HepG2 (cell line): ENCODE measurements at regions not wholly inside any gene's neighbourhood (a gene's known extent, or its start where the extent isn't known, plus 50 kb on each side); places are given as distances from the start of the nearest gene placed in this dataset.

Source experiments
- ATAC-seq: fragments of 200-7000 bp; cut with Tn5 transposase; 3 replicates; pipeline ENCODE4 v1.9.1; 2020; ENCODE audit warnings: mild to moderate bottlenecking, moderate library complexity
- BruUV-seq: library from RNA; stranded (reverse); fragments of 400-500 nt; replicated peaks from 2 replicates; lab custom pipeline; 2021; lab: Mats Ljungman, UMichigan
- CTCF ChIA-PET: fragments of 300-600 bp; formaldehyde crosslinking; extraction: SDS; loops from one replicate; lab custom pipeline; 2021; ENCODE audit warnings: low total read pairs, inconsistent platforms, low intra/inter-chr PET ratio; lab: Yijun Ruan, JAX
- POLR2A ChIA-PET: fragments of 350-600 bp; sonication (Branson Sonifier 250); formaldehyde crosslinking; loops from one replicate; lab custom pipeline; 2020; ENCODE audit warnings: antibody characterized with exemption, inconsistent platforms; lab: Yijun Ruan, JAX
- DNase-seq: peaks from one replicate; pipeline ENCODE4 v3.0.0-alpha.2; 2015; ENCODE audit warnings: low spot score
- FAIRE-seq: peaks from 3 replicates; lab custom pipeline; 2011; peaks lifted over from hg19 to GRCh38; lab: Jason Lieb, UNC
- H2AFZ ChIP-seq: one replicate; pipeline ENCODE4 v1.6.1; 2011; ENCODE audit warnings: low read length, inconsistent platforms
- H3K27ac ChIP-seq: fragments of 300-600 bp; 3 replicates; pipeline ENCODE4 v1.8.0; 2011; ENCODE audit warnings: mixed run types, mild to moderate bottlenecking, mixed read lengths, low read length, inconsistent platforms; ENCODE audit not compliant: insufficient read depth; ENCODE audit errors: extremely low read length
- H3K27me3 ChIP-seq, 2 experiments: fragments of 200-600 bp in 1 of 2; 2 replicates in 1 of 2; 3 replicates in 1 of 2; pipeline versions ENCODE4 v1.6.0 to v1.8.0; 2011; ENCODE audit warnings: low read length in 2 of 2, mild to moderate bottlenecking in 2 of 2, moderate library complexity in 2 of 2, inconsistent platforms in 1 of 2; ENCODE audit not compliant: insufficient read depth in 2 of 2, control insufficient read depth in 1 of 2
- H3K36me3 ChIP-seq, 2 experiments: fragments of 200-600 bp in 1 of 2; replicated peaks in 1 of 2; 2 replicates in 1 of 2; 3 replicates in 1 of 2; pipeline versions ENCODE4 v1.5.1 to v1.8.0; 2011; ENCODE audit warnings: low read length in 2 of 2, inconsistent platforms in 1 of 2; ENCODE audit not compliant: insufficient read depth in 2 of 2, control insufficient read depth in 1 of 2
- H3K4me1 ChIP-seq: 2 replicates; pipeline ENCODE4 v1.5.1; 2012; ENCODE audit warnings: low read length, inconsistent platforms; ENCODE audit not compliant: insufficient read depth
- H3K4me2 ChIP-seq: 2 replicates; pipeline ENCODE4 v1.6.0; 2011; ENCODE audit warnings: low read depth, low read length, inconsistent platforms
- H3K4me3 ChIP-seq, 3 experiments: fragments of 200-600 bp in 1 of 3; sonication (generic), shearing (Covaris generic) in 1 of 3; replicated peaks in 1 of 3; 2 replicates each; pipeline ENCODE4 v1.5.1; 2011 to 2016; ENCODE audit warnings: low read length in 3 of 3, inconsistent platforms in 2 of 3, low read depth in 2 of 3, mild to moderate bottlenecking in 2 of 3, control low read depth in 1 of 3, mixed read lengths in 1 of 3; ENCODE audit not compliant: insufficient read depth in 1 of 3
- H3K79me2 ChIP-seq: one replicate; pipeline ENCODE4 v1.6.1; 2011; ENCODE audit warnings: low read length, inconsistent platforms; ENCODE audit not compliant: insufficient read depth
- H3K9ac ChIP-seq: 2 replicates; pipeline ENCODE4 v1.6.0; 2011; ENCODE audit warnings: mild to moderate bottlenecking, low read depth, low read length, inconsistent platforms; ENCODE audit not compliant: insufficient read depth
- H3K9me3 ChIP-seq: 2 replicates; pipeline ENCODE4 v1.5.1; 2012; ENCODE audit warnings: mild to moderate bottlenecking, low read length
- H4K20me1 ChIP-seq: 2 replicates; pipeline ENCODE4 v1.6.0; 2011; ENCODE audit warnings: inconsistent platforms, mild to moderate bottlenecking, low read length, moderate library complexity; ENCODE audit not compliant: insufficient read depth
- ATAD3A ChIP-seq: sonication (generic); formaldehyde crosslinking; IDR thresholded peaks from 2 replicates; pipeline ENCODE4 v1.4.0; 2020; ENCODE audit warnings: missing genetic modification reagents
- HDAC2 ChIP-seq: sonication (generic); formaldehyde crosslinking; IDR thresholded peaks from 2 replicates; pipeline ENCODE4 v1.4.0; 2020; ENCODE audit warnings: missing genetic modification reagents
- JUND ChIP-seq: sonication (generic); formaldehyde crosslinking; IDR thresholded peaks from 2 replicates; pipeline ENCODE4 v1.8.0; 2022; ENCODE audit warnings: mild to moderate bottlenecking, missing genetic modification reagents
- KLF16 ChIP-seq, 2 experiments: sonication (generic) in 1 of 2; formaldehyde crosslinking in 1 of 2; IDR thresholded peaks; 2 replicates each; pipeline versions ENCODE4 v1.6.1 to v1.8.0; 2016 to 2023; ENCODE audit warnings: missing genetic modification reagents in 2 of 2, missing compliant biosample characterization in 1 of 2
- POLR2AphosphoS2 ChIP-seq: IDR thresholded peaks from 2 replicates; pipeline ENCODE4 v1.6.1; 2011; ENCODE audit warnings: low read depth, low read length, improper control_type of control experiment
- SIN3A ChIP-seq: IDR thresholded peaks from 2 replicates; pipeline ENCODE4 v1.6.1; 2011; ENCODE audit warnings: low read depth, mild to moderate bottlenecking, control low read depth, low read length, borderline replicate concordance
- SMARCE1 ChIP-seq: fragments of 450-650 bp; IDR thresholded peaks from 2 replicates; pipeline ENCODE4 v1.6.1; 2017; ENCODE audit warnings: borderline replicate concordance
- ZBTB21 ChIP-seq: sonication (generic); formaldehyde crosslinking; IDR thresholded peaks from 2 replicates; pipeline ENCODE4 v1.4.0; 2020; ENCODE audit warnings: missing genetic modification reagents
- ZFP36L1 ChIP-seq: sonication (generic); formaldehyde crosslinking; IDR thresholded peaks from 2 replicates; pipeline ENCODE4 v1.8.0; 2022; ENCODE audit warnings: mild to moderate bottlenecking, missing genetic modification reagents, moderate library complexity
- ZNF232 ChIP-seq: sonication (generic); formaldehyde crosslinking; IDR thresholded peaks from 2 replicates; pipeline ENCODE4 v1.4.0; 2020; ENCODE audit warnings: missing genetic modification reagents, borderline replicate concordance
- ZNF343 ChIP-seq: sonication (generic); formaldehyde crosslinking; IDR thresholded peaks from 2 replicates; pipeline ENCODE4 v1.4.0; 2020; ENCODE audit warnings: mild to moderate bottlenecking, missing genetic modification reagents
- ZNF577 ChIP-seq: sonication (generic); formaldehyde crosslinking; IDR thresholded peaks from 2 replicates; pipeline ENCODE4 v1.4.0; 2020; ENCODE audit warnings: mild to moderate bottlenecking, low read depth, missing genetic modification reagents, borderline replicate concordance
- ZZZ3 ChIP-seq: sonication (generic); formaldehyde crosslinking; IDR thresholded peaks from 2 replicates; pipeline ENCODE4 v1.4.0; 2020; ENCODE audit warnings: missing genetic modification reagents, mild to moderate bottlenecking, borderline replicate concordance
- WGBS: methylation state at CpG from one replicate; pipeline ENCODE4 v1.1.6; 2017; ENCODE audit warnings: low lambda C conversion rate; 5-methylcytosine and 5-hydroxymethylcytosine counted together
- in situ Hi-C: cut with HindIII; loops from 2 replicates; pipeline ENCODE4 v1.10.0; 2017; ENCODE audit warnings: low pct_unique_long_range_greater_than_20kb; ENCODE audit not compliant: extremely low pct_ligation_motif_present
- intact Hi-C: fragments of 100-400 bp; cut with micrococcal nuclease; formaldehyde crosslinking; loops from one replicate; pipeline ENCODE4 v1.10.0; 2022; ENCODE audit not compliant: unreplicated experiment
- TF ChIP-seq, protein P1 (sequence below): IDR thresholded peaks from 2 replicates; pipeline ENCODE4 v1.6.1; 2016; ENCODE audit warnings: low read depth
- TF ChIP-seq, protein P2 (sequence below): sonication (generic); formaldehyde crosslinking; IDR thresholded peaks from 2 replicates; pipeline ENCODE4 v1.4.0; 2020; ENCODE audit warnings: low read depth, mild to moderate bottlenecking, missing genetic modification reagents
- TF ChIP-seq, protein P3 (sequence below): sonication (generic); formaldehyde crosslinking; IDR thresholded peaks from 2 replicates; pipeline ENCODE4 v1.4.0; 2020; ENCODE audit warnings: missing genetic modification reagents

DNA sequence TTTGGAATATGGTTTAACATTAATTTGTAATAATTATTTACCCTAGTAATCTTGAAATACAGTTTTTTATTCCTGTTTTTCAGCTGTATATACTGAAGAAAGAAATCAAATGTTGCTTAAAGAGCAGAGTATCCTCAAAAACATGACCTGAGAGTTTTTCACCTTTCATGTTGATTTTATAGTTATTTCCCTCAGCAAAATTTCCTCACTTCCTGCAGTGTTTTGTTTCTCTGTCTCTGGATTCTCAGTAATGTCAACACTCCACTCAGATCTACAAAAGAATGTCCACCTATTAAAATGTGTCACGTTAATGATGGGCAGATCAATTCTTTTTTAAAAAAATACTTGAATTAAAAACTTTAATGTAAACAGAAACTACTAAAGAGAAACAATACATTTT lies 398.3 kb downstream of the ANXA1 start (continued):
- TF ChIP-seq, protein P1, sequence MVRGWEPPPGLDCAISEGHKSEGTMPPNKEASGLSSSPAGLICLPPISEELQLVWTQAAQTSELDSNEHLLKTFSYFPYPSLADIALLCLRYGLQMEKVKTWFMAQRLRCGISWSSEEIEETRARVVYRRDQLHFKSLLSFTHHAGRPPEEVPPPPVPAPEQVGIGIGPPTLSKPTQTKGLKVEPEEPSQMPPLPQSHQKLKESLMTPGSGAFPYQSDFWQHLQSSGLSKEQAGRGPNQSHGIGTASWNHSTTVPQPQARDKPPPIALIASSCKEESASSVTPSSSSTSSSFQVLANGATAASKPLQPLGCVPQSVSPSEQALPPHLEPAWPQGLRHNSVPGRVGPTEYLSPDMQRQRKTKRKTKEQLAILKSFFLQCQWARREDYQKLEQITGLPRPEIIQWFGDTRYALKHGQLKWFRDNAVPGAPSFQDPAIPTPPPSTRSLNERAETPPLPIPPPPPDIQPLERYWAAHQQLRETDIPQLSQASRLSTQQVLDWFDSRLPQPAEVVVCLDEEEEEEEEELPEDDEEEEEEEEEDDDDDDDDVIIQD, result peak; percentile 81; the same call in 1 of the 2 replicates

DNA sequence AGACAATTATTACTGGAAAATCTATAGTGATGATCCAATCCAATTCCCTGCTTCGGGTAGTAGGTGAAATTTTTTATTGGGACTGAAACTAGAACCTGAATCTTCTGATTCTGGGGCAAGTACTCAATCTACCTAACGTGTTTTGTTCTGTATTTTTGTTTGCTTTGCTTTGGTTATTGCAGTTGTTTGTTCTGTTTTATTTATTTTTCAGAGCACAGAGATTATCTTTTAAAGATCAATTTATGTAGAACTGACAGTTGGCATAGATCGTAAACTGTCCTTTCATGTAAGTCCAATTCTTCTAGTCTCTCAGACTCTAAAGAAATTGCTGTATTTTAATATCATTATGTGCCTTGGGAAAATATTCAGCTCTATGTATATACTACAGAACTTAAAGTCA lies 401.6 kb downstream of the ANXA1 start:
- no peaks in the 10 kb centered on the region for H3K9me3 ChIP-seq
- in situ Hi-C loops (no loop called here), intact Hi-C loops (no loop called here)
- DNase-seq (no peak), FAIRE-seq (no peak), ATAC-seq (no peak)
- H3K36me3 ChIP-seq, result no peaks in the 10 kb centered on the region
- no peak overlapping the region for H3K27ac ChIP-seq
- no peak overlapping the region for H3K4me3 ChIP-seq
- no peaks in the 10 kb centered on the region for H3K79me2 ChIP-seq
- no peaks in the 10 kb centered on the region for H4K20me1 ChIP-seq
- BruUV-seq, result no TSS peak
- peaks cover 35% of the 10 kb centered on the region for H3K4me1 ChIP-seq
- no peak overlapping the region for H3K4me2 ChIP-seq
- 21% methylated on average over 3 of the region's 3 CpGs for WGBS
- ChIA-PET POLR2A (no interaction called here), CTCF (no interaction called here)
- H3K9ac ChIP-seq, result no peak overlapping the region
- no peaks in the 10 kb centered on the region for H3K27me3 ChIP-seq
- TF ChIP-seq ATAD3A, result no peak
- H2AFZ ChIP-seq, result no peak overlapping the region

DNA sequence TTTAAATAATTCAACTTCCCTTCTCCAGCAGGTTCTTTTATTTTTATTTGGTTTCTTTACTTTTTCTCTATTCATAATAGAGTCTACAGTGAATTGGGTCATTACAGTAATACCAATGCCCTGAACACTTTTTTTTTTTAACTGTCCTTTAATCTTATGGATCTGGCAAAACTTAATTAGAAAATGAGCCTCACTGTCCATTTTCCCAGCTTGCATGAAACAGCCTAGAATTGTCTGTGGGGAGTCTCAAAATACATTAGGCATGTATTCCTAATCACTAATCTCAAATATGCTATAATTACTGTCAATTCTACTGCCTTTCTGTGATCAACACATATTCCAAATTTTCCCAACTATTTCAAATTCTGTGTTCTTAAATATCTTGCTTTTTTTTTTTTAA lies 406.8 kb downstream of the ANXA1 start:
- no TSS peak for BruUV-seq
- H3K27ac ChIP-seq, result no peak overlapping the region
- in situ Hi-C loops (no loop called here), intact Hi-C loops (no loop called here)
- no peaks in the 10 kb centered on the region for H3K9me3 ChIP-seq
- no peak overlapping the region for H3K4me3 ChIP-seq
- no peak for FAIRE-seq
- ATAC-seq, result no peak
- H3K4me2 ChIP-seq, result no peak overlapping the region
- ChIA-PET CTCF (no interaction called here), POLR2A (no interaction called here)
- H2AFZ ChIP-seq, result no peak overlapping the region
- no peak for DNase-seq
- no peak overlapping the region for H3K9ac ChIP-seq
- H3K36me3 ChIP-seq, result no peaks in the 10 kb centered on the region
- no peaks in the 10 kb centered on the region for H4K20me1 ChIP-seq
- H3K27me3 ChIP-seq, result no peaks in the 10 kb centered on the region
- H3K79me2 ChIP-seq, result no peaks in the 10 kb centered on the region
- peaks cover under 1% of the 10 kb centered on the region for H3K4me1 ChIP-seq
- TF ChIP-seq ZBTB21 (CRISPR knock-in tag) (no peak), ZNF577 (CRISPR knock-in tag) (no peak), SMARCE1 (no peak), KLF16 (CRISPR knock-in tag; IDR thresholded peaks at IDR 0.05) (no peak), ZNF343 (CRISPR knock-in tag) (no peak), JUND (CRISPR knock-in tag) (no peak), HDAC2 (no peak), ZFP36L1 (CRISPR knock-in tag) (no peak), POLR2AphosphoS2 (no peak), ZZZ3 (CRISPR knock-in tag) (no peak), SIN3A (no peak), ZNF232 (CRISPR knock-in tag) (no peak)
- TF ChIP-seq, protein P2, sequence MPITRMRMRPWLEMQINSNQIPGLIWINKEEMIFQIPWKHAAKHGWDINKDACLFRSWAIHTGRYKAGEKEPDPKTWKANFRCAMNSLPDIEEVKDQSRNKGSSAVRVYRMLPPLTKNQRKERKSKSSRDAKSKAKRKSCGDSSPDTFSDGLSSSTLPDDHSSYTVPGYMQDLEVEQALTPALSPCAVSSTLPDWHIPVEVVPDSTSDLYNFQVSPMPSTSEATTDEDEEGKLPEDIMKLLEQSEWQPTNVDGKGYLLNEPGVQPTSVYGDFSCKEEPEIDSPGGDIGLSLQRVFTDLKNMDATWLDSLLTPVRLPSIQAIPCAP (CRISPR knock-in tag), result no peak
- TF ChIP-seq, protein P3, sequence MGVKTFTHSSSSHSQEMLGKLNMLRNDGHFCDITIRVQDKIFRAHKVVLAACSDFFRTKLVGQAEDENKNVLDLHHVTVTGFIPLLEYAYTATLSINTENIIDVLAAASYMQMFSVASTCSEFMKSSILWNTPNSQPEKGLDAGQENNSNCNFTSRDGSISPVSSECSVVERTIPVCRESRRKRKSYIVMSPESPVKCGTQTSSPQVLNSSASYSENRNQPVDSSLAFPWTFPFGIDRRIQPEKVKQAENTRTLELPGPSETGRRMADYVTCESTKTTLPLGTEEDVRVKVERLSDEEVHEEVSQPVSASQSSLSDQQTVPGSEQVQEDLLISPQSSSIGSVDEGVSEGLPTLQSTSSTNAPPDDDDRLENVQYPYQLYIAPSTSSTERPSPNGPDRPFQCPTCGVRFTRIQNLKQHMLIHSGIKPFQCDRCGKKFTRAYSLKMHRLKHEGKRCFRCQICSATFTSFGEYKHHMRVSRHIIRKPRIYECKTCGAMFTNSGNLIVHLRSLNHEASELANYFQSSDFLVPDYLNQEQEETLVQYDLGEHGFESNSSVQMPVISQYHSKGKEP (CRISPR knock-in tag), result no peak
